Lower lobe of right lung (tissue), 2 donors: ENCODE measurements at regions not wholly inside any gene's neighbourhood (a gene's known extent, or its start where the extent isn't known, plus 50 kb on each side); places are given as distances from the start of the nearest gene placed in this dataset.
"Not testable (repeated sequence)": the region's sequence is repeated elsewhere in the genome, so short reads cannot be mapped to it uniquely, and the experiment has no call there.

Experiments
- ATAC-seq, 2 donors: fragments of 200-7000 bp; cut with Tn5 transposase; one replicate each; pipeline ENCODE4 v1.9.1; 2020 to 2022; ENCODE audit warnings: mild to moderate bottlenecking in 2 of 2, moderate library complexity in 2 of 2
- DNase-seq: peaks from one replicate; pipeline ENCODE4 v3.0.0-alpha.2; 2020
- H3K27ac ChIP-seq: fragments of 200-600 bp; one replicate; pipeline ENCODE4 v1.8.0; 2022
- H3K27me3 ChIP-seq: fragments of 200-600 bp; one replicate; pipeline ENCODE4 v1.8.0; 2022; ENCODE audit warnings: low read depth
- H3K36me3 ChIP-seq: fragments of 200-600 bp; one replicate; pipeline ENCODE4 v1.8.0; 2022; ENCODE audit warnings: mild to moderate bottlenecking
- H3K4me1 ChIP-seq: fragments of 200-600 bp; one replicate; pipeline ENCODE4 v1.8.0; 2022
- H3K4me3 ChIP-seq: fragments of 200-600 bp; one replicate; pipeline ENCODE4 v1.8.0; 2022; ENCODE audit warnings: mild to moderate bottlenecking
- H3K9me3 ChIP-seq: fragments of 200-600 bp; one replicate; pipeline ENCODE4 v1.8.0; 2022
- CTCF ChIP-seq: fragments of 200-600 bp; IDR thresholded peaks from one replicate; pipeline ENCODE4 v1.8.0; 2022; ENCODE audit warnings: antibody characterized with exemption, mild to moderate bottlenecking
- intact Hi-C: fragments of 100-400 bp; cut with DNase I; formaldehyde crosslinking; loops from one replicate; pipeline ENCODE4 v1.11.0; 2022
- donor health status: DM: no; HTN: yes; CAD: no; lungs with severe emphysema.

GRCh38 chr2:117613101-117613500 is 201.4 kb upstream of the DDX18 start:
- no peak for TF ChIP-seq CTCF
- ATAC-seq (no peak), DNase-seq (no peak)
- no peak overlapping the region for H3K4me3 ChIP-seq
- no peaks in the 10 kb centered on the region for H3K4me1 ChIP-seq
- no peaks in the 10 kb centered on the region for H3K9me3 ChIP-seq
- no peaks in the 10 kb centered on the region for H3K36me3 ChIP-seq
- H3K27me3 ChIP-seq = no peaks in the 10 kb centered on the region
- no peak overlapping the region for H3K27ac ChIP-seq
- intact Hi-C loops = no loop called here

GRCh38 chr2:117614296-117614695 is 200.2 kb upstream of the DDX18 start:
- no peaks in the 10 kb centered on the region for H3K9me3 ChIP-seq
- TF ChIP-seq CTCF = no peak
- no peaks in the 10 kb centered on the region for H3K4me1 ChIP-seq
- H3K36me3 ChIP-seq = no peaks in the 10 kb centered on the region
- H3K27ac ChIP-seq = no peak overlapping the region
- H3K4me3 ChIP-seq = no peak overlapping the region
- intact Hi-C loops = no loop called here
- DNase-seq (no peak), ATAC-seq (no peak)
- H3K27me3 ChIP-seq = no peaks in the 10 kb centered on the region

- Histone ChIP-seq H3K27ac (no peak overlapping the region), H3K4me1 (no peaks in the 10 kb centered on the region), H3K36me3 (no peaks in the 10 kb centered on the region), H3K4me3 (no peak overlapping the region), H3K9me3 (no peaks in the 10 kb centered on the region), H3K27me3 (no peaks in the 10 kb centered on the region)
- no peak for TF ChIP-seq CTCF
- DNase-seq (no peak), ATAC-seq (no peak)
- intact Hi-C loops = no loop called here
These were observed 199.5 kb upstream of the DDX18 start for GRCh38 chr2:117614823-117615534.

- no peak for TF ChIP-seq CTCF
- H3K27me3 ChIP-seq = no peaks in the 10 kb centered on the region
- DNase-seq (no peak), ATAC-seq (no peak)
- no peaks in the 10 kb centered on the region for H3K36me3 ChIP-seq
- intact Hi-C loops = no loop called here
- H3K4me1 ChIP-seq = no peaks in the 10 kb centered on the region
- no peak overlapping the region for H3K27ac ChIP-seq
- H3K4me3 ChIP-seq = no peak overlapping the region
- no peaks in the 10 kb centered on the region for H3K9me3 ChIP-seq
These were observed 195.9 kb upstream of the DDX18 start for GRCh38 chr2:117618607-117619006.

GRCh38 chr2:117621326-117621725 is 193.2 kb upstream of the DDX18 start:
- H3K27ac ChIP-seq = no peak overlapping the region
- no peak overlapping the region for H3K4me3 ChIP-seq
- ATAC-seq (no peak), DNase-seq (no peak)
- no peak for TF ChIP-seq CTCF
- no peaks in the 10 kb centered on the region for H3K9me3 ChIP-seq
- no peaks in the 10 kb centered on the region for H3K4me1 ChIP-seq
- H3K36me3 ChIP-seq = no peaks in the 10 kb centered on the region
- H3K27me3 ChIP-seq = no peaks in the 10 kb centered on the region
- intact Hi-C loops = no loop called here

GRCh38 chr2:117623175-117623574 is 191.3 kb upstream of the DDX18 start:
- ATAC-seq, H3K27ac ChIP-seq, DNase-seq, H3K27me3 ChIP-seq, H3K36me3 ChIP-seq, H3K4me1 ChIP-seq, intact Hi-C loops, H3K9me3 ChIP-seq, H3K4me3 ChIP-seq: not testable (repeated sequence)
